Activated CD8-positive, alpha-beta memory T cell treated with anti-CD3 and anti-CD28 coated beads, Interleukin-2, amount 10 ng/mL, durations not matched to agents 7 days and 5 days (primary cell): ENCODE measurements at regions not wholly inside any gene's neighbourhood (a gene's known extent, or its start where the extent isn't known, plus 50 kb on each side); places are given as distances from the start of the nearest gene placed in this dataset.
"Not testable (repeated sequence)": the region's sequence is repeated elsewhere in the genome, so short reads cannot be mapped to it uniquely, and the experiment has no call there.

Experiments
- ATAC-seq: fragments of 150-1000 bp; cut with Tn5 transposase; one replicate; pipeline ENCODE4 v1.10.0; 2021; ENCODE audit warnings: moderate library complexity
- CTCF ChIA-PET: fragments of 350-600 bp; sonication (Branson Sonifier 250); formaldehyde crosslinking; loops from one replicate; lab custom pipeline; 2021; ENCODE audit warnings: antibody characterized with exemption; lab: Charles Lee
- DNase-seq: peaks from one replicate; pipeline ENCODE4 v3.0.0-alpha.2; 2020
- H3K27ac Mint-ChIP-seq: one replicate; pipeline ENCODE4 v1.8.0; 2021; ENCODE audit warnings: mild to moderate bottlenecking, mixed read lengths
- H3K27me3 Mint-ChIP-seq: one replicate; pipeline ENCODE4 v1.8.0; 2021; ENCODE audit warnings: mixed read lengths
- H3K36me3 Mint-ChIP-seq: one replicate; pipeline ENCODE4 v1.8.0; 2021; ENCODE audit warnings: mild to moderate bottlenecking, mixed read lengths
- H3K4me1 Mint-ChIP-seq: one replicate; pipeline ENCODE4 v1.8.0; 2021; ENCODE audit warnings: mixed read lengths
- H3K4me3 Mint-ChIP-seq: one replicate; pipeline ENCODE4 v1.8.0; 2021; ENCODE audit warnings: mild to moderate bottlenecking, moderate library complexity, mixed read lengths
- H3K9me3 Mint-ChIP-seq: one replicate; pipeline ENCODE4 v1.8.0; 2022; ENCODE audit warnings: low read depth, mixed read lengths

DNA sequence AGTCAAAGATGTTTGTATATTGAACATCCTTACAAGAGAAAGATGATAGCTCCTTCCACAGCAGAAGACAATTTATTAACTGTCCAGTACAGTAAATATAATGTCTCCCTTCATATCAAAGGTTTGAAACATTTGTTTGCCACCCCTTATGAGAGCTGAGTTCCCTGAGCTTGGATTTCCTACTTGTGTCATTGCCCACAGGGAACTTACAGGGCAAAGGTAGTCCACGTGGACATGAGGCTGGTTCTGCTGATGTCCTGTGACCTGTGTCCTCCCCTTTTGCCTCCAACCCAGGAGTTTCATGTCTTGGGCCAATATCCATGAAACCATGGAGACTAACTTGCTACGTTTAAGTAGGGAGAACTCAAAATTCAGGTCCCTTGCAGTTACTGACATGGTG lies 66.4 kb upstream of the SRRM3 start:
- not testable (repeated sequence) for ATAC-seq, H3K9me3 Mint-ChIP-seq, H3K36me3 Mint-ChIP-seq, H3K27ac Mint-ChIP-seq, H3K4me3 Mint-ChIP-seq, DNase-seq
- Mint-ChIP-seq H3K4me1 (peaks cover 26% of the 10 kb centered on the region), H3K27me3 (peaks cover 53% of the 10 kb centered on the region)
- CTCF ChIA-PET = interaction anchor here (0.6 to 1.4 kb wide), 2 partner anchors 9 to 49 kb away, joined by 3 read pairs; no protein-coding TSS in a partner anchor

DNA sequence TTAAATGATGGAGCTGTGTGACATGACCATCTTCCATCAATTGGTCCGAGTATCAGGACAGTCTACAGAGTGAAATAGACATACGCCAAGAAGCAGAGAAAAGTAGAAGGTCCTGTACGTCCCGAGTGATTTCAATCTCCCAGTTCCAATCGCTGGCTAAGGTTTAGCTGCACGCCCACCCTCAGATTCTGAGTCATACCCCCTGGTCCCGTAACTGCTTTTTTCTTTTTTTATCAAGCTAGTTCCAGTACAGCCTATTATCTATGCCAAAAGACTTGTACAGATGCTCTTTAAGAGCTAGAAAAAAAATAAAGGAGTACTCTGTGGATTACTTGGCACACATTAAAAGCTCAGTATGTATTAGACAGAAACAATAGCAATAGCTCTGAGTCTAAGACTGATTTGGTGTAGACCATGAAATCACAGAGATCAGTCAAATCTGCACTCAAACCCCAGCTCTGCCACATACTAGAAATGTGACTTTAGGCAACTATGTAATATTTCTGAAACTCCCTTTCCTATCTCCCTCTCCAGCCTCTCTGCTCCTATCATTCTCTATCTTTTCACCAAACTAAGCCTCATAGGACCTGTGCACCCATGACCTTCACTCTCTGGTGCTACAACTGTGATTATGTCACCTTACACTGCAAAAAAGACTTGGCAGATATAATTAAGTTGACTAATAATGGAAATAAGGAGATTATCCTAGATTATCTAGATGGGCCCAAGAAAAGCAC lies 63.0 kb upstream of the SRRM3 start:
- CTCF ChIA-PET, ATAC-seq, H3K4me3 Mint-ChIP-seq, H3K36me3 Mint-ChIP-seq, DNase-seq, H3K27ac Mint-ChIP-seq, H3K9me3 Mint-ChIP-seq: not testable (repeated sequence)
- Mint-ChIP-seq H3K27me3 (peaks cover 45% of the 10 kb centered on the region), H3K4me1 (peaks cover 12% of the 10 kb centered on the region)

DNA sequence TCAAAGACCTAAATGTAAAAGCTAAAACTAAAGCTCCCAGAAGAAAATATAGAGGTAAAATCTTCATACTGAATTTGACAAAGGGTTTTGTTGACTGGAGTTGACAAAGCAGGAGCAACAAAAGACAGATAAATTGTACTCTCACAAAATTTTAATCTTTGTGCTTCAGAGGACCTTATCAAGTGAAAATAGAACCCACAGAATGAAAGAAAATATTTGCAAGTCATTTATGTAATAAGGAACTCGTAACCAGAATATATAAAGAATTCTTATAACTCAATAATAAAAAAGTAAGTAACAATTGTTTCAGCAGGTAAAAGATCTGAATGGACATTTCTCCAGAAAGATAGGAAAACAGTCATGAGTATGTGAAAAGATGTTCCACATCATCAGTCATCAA lies 62.0 kb upstream of the SRRM3 start:
- ATAC-seq (no peak), DNase-seq (no peak)
- Mint-ChIP-seq H3K9me3 (no peaks in the 10 kb centered on the region), H3K27ac (no peak overlapping the region), H3K36me3 (no peaks in the 10 kb centered on the region), H3K4me1 (peaks cover 10% of the 10 kb centered on the region), H3K27me3 (peaks cover 38% of the 10 kb centered on the region), H3K4me3 (no peak overlapping the region)
- CTCF ChIA-PET = no interaction called here

DNA sequence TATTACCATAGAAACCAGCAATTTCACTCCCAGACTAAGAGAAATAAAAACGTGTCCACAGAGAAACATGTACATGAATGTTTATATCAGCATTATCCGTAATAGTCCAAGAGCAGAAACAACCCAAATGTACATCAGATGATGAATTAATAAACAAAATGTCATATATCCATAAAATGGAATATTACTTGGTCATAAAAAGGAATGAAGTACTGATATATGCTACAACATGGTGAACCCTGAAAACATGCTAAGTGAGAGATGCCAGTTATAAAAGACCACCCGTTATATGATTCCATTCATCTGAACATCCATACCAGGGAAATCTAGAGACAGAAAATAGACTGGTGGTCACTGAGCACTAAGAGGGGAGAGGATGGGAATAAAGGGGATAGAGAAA lies 61.4 kb upstream of the SRRM3 start:
- H3K36me3 Mint-ChIP-seq, H3K4me3 Mint-ChIP-seq, CTCF ChIA-PET, H3K27ac Mint-ChIP-seq, ATAC-seq, DNase-seq, H3K9me3 Mint-ChIP-seq: not testable (repeated sequence)
- Mint-ChIP-seq H3K27me3 (peaks cover 35% of the 10 kb centered on the region), H3K4me1 (peaks cover 10% of the 10 kb centered on the region)

DNA sequence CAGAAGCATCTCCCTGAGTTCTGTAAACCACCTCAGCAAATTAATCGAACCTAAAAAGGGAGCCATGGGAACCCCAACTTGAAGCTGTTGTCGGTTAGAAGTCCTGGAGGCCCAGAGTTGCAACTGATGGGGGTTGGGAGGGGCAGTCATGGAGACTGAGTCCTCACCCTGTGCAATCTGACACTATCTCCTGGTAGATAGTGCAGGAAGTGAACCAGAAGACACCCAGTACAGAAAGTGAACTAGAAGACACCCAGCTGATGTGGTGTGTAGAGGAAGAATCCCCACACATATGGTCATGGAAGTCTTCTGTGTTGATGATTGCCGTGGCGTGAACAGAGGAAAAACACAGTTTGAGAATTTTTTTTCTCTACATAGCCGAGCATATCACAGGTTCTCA lies 58.8 kb upstream of the SRRM3 start:
- DNase-seq (no peak), ATAC-seq (peak; percentile 85)
- CTCF ChIA-PET = interaction anchor here (0.6 kb wide), 1 partner anchor 147 kb away, joined by 3 read pairs; no protein-coding TSS in a partner anchor
- Mint-ChIP-seq H3K27ac (peak overlapping the region; percentile 54), H3K4me1 (peaks cover 10% of the 10 kb centered on the region), H3K27me3 (peaks cover 21% of the 10 kb centered on the region), H3K9me3 (no peaks in the 10 kb centered on the region), H3K36me3 (no peaks in the 10 kb centered on the region), H3K4me3 (no peak overlapping the region)

DNA sequence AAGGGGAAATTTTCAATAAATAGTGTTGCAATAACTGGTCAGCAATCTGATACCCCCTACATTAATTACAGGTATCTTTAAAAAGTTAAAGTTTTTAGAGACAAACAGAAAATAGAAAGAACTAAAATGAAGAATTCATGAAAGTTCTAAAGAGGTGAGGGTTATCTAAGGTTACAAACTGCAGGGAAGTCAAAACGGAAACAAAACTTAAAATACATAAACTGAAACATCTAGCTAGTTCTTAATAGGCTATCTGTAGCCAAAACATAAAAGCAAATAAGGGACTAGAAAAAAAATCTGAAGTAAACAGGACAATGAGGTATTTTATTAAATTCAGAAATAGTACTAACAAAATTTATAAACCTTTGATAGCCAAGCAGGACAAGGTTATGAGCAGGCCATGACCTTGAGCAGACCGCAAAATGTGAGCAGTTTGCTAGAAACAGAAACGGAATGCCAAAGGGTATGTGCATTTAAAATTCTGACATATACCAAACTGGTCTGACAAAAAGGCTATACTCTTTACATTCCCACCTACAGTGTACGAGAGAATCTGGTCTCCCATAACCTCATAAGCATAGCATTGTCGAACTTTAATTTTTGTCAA lies 56.9 kb upstream of the SRRM3 start:
- H3K4me1 Mint-ChIP-seq = peaks cover 10% of the 10 kb centered on the region
- not testable (repeated sequence) for ATAC-seq, H3K27ac Mint-ChIP-seq, H3K4me3 Mint-ChIP-seq, H3K36me3 Mint-ChIP-seq, DNase-seq, H3K9me3 Mint-ChIP-seq
- H3K27me3 Mint-ChIP-seq = peaks cover 13% of the 10 kb centered on the region
- CTCF ChIA-PET = interaction anchor here (1.0 kb wide), 1 partner anchor 33 kb away, joined by 3 read pairs; no protein-coding TSS in a partner anchor

DNA sequence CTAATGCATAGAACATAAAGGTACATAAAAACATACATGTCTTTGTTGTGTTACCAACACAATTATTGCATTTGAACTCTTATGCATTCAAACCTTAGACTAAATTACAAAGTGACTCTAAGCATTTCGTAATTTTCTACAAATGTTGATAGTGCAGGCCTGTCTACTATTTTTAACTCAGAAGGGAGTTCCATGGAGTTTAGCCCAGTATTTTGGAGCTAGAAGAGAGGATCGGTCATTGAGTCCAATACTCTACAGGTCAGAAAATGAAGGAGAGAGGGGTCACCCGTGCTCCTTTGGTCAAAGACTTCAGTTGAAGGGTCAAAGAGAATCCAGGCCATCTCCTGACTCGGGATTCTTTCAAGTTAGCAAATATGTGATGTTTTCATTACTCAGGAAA lies 55.3 kb upstream of the SRRM3 start:
- CTCF ChIA-PET = no interaction called here
- no peak for ATAC-seq
- no peaks in the 10 kb centered on the region for H3K36me3 Mint-ChIP-seq
- no peak overlapping the region for H3K27ac Mint-ChIP-seq
- peaks cover 15% of the 10 kb centered on the region for H3K4me1 Mint-ChIP-seq
- DNase-seq = no peak
- H3K4me3 Mint-ChIP-seq = no peak overlapping the region
- H3K27me3 Mint-ChIP-seq = peaks cover 12% of the 10 kb centered on the region
- no peaks in the 10 kb centered on the region for H3K9me3 Mint-ChIP-seq

DNA sequence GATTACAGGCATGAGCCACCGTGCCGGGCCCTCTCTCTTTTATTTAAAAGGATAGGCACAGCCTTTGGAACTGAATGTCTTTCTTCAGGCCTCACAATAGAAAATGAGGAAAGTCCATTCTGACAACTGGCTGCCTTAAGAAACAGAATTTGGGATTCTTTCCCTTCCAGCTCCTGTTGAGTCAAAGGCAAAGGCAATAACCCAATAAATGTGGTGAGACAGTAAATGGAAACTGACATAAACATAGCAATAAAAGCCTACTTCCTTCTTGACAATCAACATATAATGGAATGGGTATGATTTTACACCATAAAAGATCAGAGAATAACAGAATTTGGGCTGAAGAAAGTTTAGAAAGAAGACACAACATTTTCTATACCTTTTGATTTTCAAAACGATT lies 52.7 kb upstream of the SRRM3 start:
- H3K27me3 Mint-ChIP-seq = peaks cover 12% of the 10 kb centered on the region
- DNase-seq, H3K4me3 Mint-ChIP-seq, H3K27ac Mint-ChIP-seq, CTCF ChIA-PET, H3K36me3 Mint-ChIP-seq, ATAC-seq, H3K9me3 Mint-ChIP-seq: not testable (repeated sequence)
- peaks cover 16% of the 10 kb centered on the region for H3K4me1 Mint-ChIP-seq

DNA sequence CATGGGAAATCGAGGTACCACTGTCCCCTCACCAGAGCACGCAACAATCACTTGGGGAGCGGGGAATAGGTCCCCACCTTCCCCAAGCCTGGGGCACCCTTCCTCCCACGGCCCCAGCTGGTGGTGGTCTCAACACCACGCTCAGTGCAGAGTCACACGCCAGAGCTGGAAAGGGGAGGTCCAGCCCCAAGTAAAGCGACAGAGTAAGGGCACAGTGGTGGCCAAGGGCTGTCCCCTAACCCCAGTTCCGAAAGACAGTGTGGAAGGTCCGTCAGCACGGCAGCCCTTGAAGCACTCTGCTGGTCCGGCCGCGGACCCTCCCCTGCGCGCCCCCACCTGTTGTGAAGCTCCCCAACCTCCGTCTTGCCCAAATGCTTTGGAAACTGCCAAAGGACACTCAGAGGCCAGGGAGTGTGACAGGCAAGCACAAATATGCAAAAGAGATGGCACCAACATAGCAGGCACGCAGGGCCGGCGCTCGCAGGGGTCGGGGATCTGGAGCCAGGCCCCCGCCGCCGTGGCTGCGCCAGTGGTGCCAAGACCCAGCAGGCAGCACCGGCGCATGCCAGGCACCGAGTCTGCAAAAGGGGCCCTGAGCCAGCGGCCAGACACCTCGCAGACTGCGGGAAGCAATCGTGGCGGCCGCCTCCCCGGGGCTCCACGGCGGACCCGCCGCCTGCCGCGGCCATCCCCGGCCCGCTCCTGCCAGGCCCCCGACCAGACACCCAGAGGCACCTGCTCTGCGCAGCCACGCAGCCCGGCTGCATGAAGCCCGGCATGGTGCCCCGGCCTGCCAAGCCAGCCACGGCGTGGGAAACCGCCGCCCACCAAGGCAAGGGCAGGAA lies 51.6 kb upstream of the SRRM3 start:
- H3K36me3 Mint-ChIP-seq = no peaks in the 10 kb centered on the region
- CTCF ChIA-PET = no interaction called here
- no peak overlapping the region for H3K4me3 Mint-ChIP-seq
- H3K4me1 Mint-ChIP-seq = peaks cover 18% of the 10 kb centered on the region
- no peak for DNase-seq
- no peak for ATAC-seq
- H3K9me3 Mint-ChIP-seq = no peaks in the 10 kb centered on the region
- peaks cover 15% of the 10 kb centered on the region for H3K27me3 Mint-ChIP-seq
- no peak overlapping the region for H3K27ac Mint-ChIP-seq
